Bronchial epithelial cell (primary cell): ENCODE measurements at regions not wholly inside any gene's neighbourhood (a gene's known extent, or its start where the extent isn't known, plus 50 kb on each side); places are given as distances from the start of the nearest gene placed in this dataset.

Source experiments
- DNase-seq: peaks from one replicate; pipeline ENCODE4 v3.0.0-alpha.2; 2010; ENCODE audit warnings: low read depth
- FAIRE-seq: peaks from 2 replicates; lab custom pipeline; 2011; peaks lifted over from hg19 to GRCh38; lab: Jason Lieb, UNC
- H3K27me3 ChIP-seq: 2 replicates; pipeline ENCODE4 v1.5.1; 2011; ENCODE audit warnings: low read length; ENCODE audit not compliant: control insufficient read depth, insufficient read depth
- H3K36me3 ChIP-seq: 2 replicates; pipeline ENCODE4 v1.5.1; 2011; ENCODE audit warnings: low read length; ENCODE audit not compliant: control insufficient read depth, insufficient read depth
- H3K4me3 ChIP-seq: 2 replicates; pipeline ENCODE4 v1.5.1; 2011; ENCODE audit warnings: mild to moderate bottlenecking, low read depth, low read length, control low read depth
- TF ChIP-seq, protein P1 (sequence below): IDR thresholded peaks from 2 replicates; pipeline ENCODE4 v1.5.1; 2011; ENCODE audit warnings: mild to moderate bottlenecking, moderate library complexity, low read length, control low read depth, inconsistent platforms; ENCODE audit not compliant: insufficient read depth, severe bottlenecking

DNA sequence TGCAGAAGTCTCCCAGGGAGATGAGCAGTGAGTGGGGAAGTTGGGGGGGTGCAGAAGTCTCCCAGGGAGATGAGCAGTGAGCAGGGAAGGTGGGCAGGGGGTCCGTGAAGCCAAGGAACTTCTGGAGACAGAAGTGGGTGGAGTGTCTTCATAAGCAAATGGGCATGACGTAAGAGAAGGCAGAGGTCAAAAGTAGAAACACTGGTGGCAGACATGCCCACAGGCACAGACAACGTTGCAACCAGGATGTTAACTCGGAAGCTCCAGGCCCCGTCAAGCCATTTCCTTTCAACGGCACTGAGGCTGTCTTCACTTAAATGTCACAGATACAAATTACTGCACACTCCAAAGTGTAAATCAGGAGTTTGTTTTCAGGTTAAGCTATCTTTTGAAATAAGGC is 186.1 kb downstream of the SHANK2 start:
- H3K4me3 ChIP-seq: no peak overlapping the region
- FAIRE-seq (no peak), DNase-seq (no peak)
- H3K27me3 ChIP-seq: no peaks in the 10 kb centered on the region
- H3K36me3 ChIP-seq: no peaks in the 10 kb centered on the region
- TF ChIP-seq, protein P1, sequence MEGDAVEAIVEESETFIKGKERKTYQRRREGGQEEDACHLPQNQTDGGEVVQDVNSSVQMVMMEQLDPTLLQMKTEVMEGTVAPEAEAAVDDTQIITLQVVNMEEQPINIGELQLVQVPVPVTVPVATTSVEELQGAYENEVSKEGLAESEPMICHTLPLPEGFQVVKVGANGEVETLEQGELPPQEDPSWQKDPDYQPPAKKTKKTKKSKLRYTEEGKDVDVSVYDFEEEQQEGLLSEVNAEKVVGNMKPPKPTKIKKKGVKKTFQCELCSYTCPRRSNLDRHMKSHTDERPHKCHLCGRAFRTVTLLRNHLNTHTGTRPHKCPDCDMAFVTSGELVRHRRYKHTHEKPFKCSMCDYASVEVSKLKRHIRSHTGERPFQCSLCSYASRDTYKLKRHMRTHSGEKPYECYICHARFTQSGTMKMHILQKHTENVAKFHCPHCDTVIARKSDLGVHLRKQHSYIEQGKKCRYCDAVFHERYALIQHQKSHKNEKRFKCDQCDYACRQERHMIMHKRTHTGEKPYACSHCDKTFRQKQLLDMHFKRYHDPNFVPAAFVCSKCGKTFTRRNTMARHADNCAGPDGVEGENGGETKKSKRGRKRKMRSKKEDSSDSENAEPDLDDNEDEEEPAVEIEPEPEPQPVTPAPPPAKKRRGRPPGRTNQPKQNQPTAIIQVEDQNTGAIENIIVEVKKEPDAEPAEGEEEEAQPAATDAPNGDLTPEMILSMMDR: no peak

- TF ChIP-seq, protein P1: no peak
- FAIRE-seq (no peak), DNase-seq (no peak)
- H3K4me3 ChIP-seq: no peak overlapping the region
- no peaks in the 10 kb centered on the region for H3K36me3 ChIP-seq
- H3K27me3 ChIP-seq: no peaks in the 10 kb centered on the region
Measured at GRCh38 chr11:71065841-71066240, 186.5 kb downstream of the SHANK2 start.

DNA sequence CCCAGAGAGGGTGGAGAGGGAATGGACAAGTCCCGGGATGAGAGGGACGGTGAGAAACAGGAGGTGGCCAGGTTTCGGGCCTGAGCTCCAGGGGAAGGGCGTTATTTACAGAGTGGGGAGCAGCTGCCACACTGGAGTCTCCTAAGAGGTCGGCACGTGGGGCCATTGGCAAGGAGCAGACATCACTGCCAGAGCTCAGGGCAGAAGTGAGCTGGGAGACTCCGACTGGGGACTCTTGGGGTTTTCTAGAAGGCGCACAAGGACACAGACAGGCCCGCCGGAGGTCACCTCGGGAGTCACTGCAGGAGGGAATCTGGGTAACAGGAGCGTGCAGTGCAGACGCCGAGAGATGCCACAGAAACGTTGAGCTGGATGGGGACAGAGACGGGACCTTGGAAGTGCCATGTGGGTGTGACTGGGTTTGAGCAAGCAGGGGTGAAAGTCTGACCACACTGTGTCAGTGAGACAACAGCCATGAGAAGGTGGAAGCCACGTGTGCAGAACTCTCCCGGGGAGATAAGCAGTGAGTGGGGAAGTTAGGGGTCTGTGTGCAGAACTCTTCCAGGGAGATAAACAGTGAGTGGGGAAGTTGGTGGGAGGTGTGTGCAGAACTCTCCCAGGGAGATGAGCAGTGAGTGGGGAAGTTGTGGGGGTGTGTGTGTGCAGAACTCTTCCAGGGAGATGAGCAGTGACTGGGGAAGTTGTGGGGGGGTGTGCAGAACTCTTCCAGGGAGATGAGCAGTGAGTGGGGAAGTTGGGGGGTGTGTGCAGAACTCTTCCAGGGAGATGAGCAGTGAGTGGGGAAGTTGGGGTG is 187.5 kb downstream of the SHANK2 start:
- TF ChIP-seq, protein P1: no peak
- Histone ChIP-seq H3K4me3 (no peak overlapping the region), H3K27me3 (no peaks in the 10 kb centered on the region), H3K36me3 (no peaks in the 10 kb centered on the region)
- FAIRE-seq: no peak
- DNase-seq: no peak

DNA sequence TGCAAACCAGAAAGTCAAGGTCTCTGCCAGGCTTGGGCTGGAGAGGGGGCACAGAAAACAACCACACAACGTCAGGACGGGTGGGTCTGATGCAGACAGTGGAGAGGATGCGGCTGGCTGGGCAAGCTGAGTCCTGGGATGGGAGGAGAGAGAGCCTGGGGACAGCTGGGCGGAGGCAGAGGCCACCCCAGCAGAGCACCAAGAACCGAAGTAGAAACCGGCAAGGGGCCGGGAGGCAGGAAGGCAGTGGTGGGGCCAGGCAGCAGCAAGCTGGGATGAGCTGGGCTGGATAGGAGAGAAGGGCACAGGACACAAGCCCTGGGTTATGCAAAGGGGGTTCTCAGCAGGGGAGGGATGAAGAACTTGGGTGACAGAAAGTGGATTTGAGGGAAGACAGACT is 188.2 kb downstream of the SHANK2 start:
- DNase-seq (no peak), FAIRE-seq (no peak)
- no peaks in the 10 kb centered on the region for H3K27me3 ChIP-seq
- no peaks in the 10 kb centered on the region for H3K36me3 ChIP-seq
- H3K4me3 ChIP-seq: no peak overlapping the region
- TF ChIP-seq, protein P1: no peak

DNA sequence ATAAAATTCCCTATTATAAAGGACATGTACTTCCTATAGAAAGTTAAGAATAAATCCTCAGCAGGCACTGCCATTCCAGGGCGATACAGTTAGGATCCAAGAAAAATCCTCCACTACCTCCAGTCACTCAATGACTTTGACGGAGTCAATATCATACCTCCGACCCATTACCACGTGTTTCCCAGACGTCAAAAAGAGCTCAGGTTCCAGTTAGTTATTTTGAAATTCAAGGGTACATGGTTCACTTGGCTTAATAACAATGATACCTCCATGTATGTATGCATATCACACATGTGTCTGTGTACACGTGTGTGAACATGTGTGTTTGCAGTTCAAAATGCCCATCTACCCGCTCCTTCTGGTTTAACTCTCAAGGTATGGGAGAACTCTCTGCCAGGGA is 189.2 kb downstream of the SHANK2 start:
- TF ChIP-seq, protein P1: no peak
- Histone ChIP-seq H3K27me3 (no peaks in the 10 kb centered on the region), H3K4me3 (no peak overlapping the region), H3K36me3 (no peaks in the 10 kb centered on the region)
- no peak for DNase-seq
- FAIRE-seq: no peak

DNA sequence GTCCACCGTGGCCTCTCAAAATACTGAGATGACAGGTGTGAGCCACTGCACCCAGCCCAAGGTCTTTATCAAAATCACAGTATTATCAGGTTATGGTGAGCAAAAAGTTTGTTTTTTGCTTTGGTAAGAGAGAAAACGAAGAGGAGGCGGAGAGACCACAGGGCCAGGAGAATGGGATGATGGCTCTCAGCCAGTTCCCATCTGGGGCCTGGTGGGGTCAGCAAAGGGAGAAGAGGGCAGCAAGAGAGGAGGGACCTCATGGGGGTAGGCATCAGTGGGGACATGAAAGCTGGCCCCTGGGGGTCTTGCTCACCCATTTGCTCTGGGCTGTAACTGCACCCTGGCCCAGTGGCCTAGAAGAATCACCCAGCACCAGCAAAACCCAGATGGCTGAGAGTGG is 190.2 kb downstream of the SHANK2 start:
- H3K36me3 ChIP-seq: no peaks in the 10 kb centered on the region
- H3K27me3 ChIP-seq: no peaks in the 10 kb centered on the region
- H3K4me3 ChIP-seq: no peak overlapping the region
- no peak for DNase-seq
- TF ChIP-seq, protein P1: no peak
- FAIRE-seq: no peak
